BE2C (cell line): ENCODE measurements at regions not wholly inside any gene's neighbourhood (a gene's known extent, or its start where the extent isn't known, plus 50 kb on each side); places are given as distances from the start of the nearest gene placed in this dataset.
"Not testable (repeated sequence)": the region's sequence is repeated elsewhere in the genome, so short reads cannot be mapped to it uniquely, and the experiment has no call there.

ENCODE experiments used
- DNase-seq: peaks from one replicate; pipeline ENCODE4 v3.0.0-alpha.2; 2020
- H3K27me3 ChIP-seq: fragments of 250-450 bp; sonication (Bioruptor Pico); 2 replicates; pipeline ENCODE4 v1.5.1; 2020; ENCODE audit warnings: mild to moderate bottlenecking
- H3K36me3 ChIP-seq: fragments of 250-450 bp; sonication (Bioruptor Pico); 2 replicates; pipeline ENCODE4 v1.5.1; 2020; ENCODE audit warnings: mild to moderate bottlenecking
- H3K4me1 ChIP-seq: fragments of 250-450 bp; sonication (Bioruptor Pico); 2 replicates; pipeline ENCODE4 v1.5.1; 2020
- H3K4me3 ChIP-seq: 2 replicates; pipeline ENCODE4 v1.5.1; 2011; ENCODE audit warnings: low read depth, low read length
- H3K9me3 ChIP-seq: fragments of 250-450 bp; sonication (Bioruptor Pico); 2 replicates; pipeline ENCODE4 v1.5.1; 2020
- TF ChIP-seq, protein P1 (sequence below): IDR thresholded peaks from 2 replicates; pipeline ENCODE4 v1.5.1; 2012; ENCODE audit warnings: mild to moderate bottlenecking, low read depth, low read length

DNA sequence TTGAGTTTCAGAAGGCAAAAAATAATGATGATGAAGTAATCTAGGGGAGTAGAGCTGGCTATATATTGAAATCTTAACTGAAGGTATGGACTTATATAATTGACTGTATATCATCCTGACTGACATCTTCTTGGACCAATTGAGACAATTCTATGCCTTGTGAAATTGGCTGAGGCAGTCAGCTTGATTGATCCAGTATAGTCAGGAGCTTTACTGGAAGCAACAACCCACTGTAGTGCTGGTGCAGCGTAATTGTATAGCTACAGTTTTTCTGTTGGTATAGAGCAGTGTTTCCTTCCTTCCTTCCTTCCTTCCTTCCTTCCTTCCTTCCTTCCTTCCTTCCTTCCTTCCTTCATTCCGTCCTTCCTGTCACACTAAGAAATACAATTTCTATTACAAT, 268.0 kb downstream of the NUF2 start:
- Histone ChIP-seq H3K36me3 (no peaks in the 10 kb centered on the region), H3K9me3 (no peaks in the 10 kb centered on the region; the same call in 1 of the 2 replicates), H3K4me1 (no peaks in the 10 kb centered on the region), H3K27me3 (no peaks in the 10 kb centered on the region), H3K4me3 (no peak overlapping the region)
- DNase-seq: no peak
- TF ChIP-seq, protein P1, sequence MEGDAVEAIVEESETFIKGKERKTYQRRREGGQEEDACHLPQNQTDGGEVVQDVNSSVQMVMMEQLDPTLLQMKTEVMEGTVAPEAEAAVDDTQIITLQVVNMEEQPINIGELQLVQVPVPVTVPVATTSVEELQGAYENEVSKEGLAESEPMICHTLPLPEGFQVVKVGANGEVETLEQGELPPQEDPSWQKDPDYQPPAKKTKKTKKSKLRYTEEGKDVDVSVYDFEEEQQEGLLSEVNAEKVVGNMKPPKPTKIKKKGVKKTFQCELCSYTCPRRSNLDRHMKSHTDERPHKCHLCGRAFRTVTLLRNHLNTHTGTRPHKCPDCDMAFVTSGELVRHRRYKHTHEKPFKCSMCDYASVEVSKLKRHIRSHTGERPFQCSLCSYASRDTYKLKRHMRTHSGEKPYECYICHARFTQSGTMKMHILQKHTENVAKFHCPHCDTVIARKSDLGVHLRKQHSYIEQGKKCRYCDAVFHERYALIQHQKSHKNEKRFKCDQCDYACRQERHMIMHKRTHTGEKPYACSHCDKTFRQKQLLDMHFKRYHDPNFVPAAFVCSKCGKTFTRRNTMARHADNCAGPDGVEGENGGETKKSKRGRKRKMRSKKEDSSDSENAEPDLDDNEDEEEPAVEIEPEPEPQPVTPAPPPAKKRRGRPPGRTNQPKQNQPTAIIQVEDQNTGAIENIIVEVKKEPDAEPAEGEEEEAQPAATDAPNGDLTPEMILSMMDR: no peak

DNA sequence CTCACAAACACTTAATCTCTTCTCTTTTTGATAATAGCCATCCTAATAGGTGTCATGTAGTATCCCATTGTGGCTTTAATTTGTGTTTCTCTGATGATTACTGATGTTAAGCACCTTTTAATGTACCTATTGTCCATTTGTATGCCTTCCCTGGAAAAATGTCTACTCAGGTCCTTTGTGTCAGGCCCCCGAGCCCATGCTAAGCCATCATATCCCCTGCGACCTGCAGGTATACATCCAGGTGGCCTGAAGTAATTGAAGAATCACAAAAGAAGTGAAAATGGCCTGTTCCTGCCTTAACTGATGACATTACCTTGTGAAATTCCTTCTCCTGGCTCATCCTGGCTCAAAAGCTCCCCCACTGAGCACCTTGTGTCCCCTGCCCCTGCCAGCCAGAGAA, 269.4 kb downstream of the NUF2 start:
- H3K27me3 ChIP-seq, DNase-seq, H3K36me3 ChIP-seq, H3K4me3 ChIP-seq, H3K9me3 ChIP-seq, H3K4me1 ChIP-seq: not testable (repeated sequence)

DNA sequence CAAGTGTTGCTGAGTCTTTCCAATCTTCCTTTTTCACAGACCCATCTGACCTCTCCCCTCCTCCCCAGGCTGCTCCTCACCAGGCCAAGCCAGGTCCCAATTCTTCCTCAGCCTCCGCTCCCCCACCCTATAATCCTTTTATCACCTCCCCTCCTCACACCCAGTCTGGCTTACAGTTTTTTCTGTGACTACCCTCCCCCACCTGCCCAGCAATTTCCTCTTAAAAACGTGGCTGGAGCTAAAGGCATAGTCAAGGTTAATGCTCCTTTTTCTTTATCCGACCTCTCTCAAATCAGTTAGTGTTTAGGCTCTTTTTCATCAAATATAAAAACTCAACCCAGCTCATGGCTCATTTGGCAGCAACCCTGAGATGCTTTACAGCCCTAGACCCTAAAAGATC, 270.9 kb downstream of the NUF2 start:
- H3K36me3 ChIP-seq, H3K4me3 ChIP-seq, H3K27me3 ChIP-seq, H3K9me3 ChIP-seq, H3K4me1 ChIP-seq, DNase-seq: not testable (repeated sequence)

DNA sequence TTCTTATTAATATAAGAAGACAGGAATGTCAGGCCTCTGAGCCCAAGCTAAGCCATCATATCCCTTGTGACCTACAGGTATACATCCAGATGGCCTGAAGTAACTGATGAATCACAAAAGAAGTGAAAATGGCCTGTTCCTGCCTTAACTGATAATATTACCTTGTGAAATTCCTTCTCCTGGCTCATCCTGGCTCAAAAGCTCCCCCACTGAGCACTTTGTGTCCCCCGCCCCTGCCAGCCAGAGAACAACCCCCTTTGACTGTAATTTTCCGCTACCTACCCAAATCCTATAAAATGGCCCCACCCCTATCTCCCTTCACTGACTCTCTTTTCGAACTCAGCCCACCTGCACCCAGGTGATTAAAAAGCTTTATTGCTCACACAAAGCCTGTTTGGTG, 274.4 kb downstream of the NUF2 start:
- DNase-seq, H3K9me3 ChIP-seq, H3K27me3 ChIP-seq, H3K4me3 ChIP-seq, H3K36me3 ChIP-seq, H3K4me1 ChIP-seq: not testable (repeated sequence)

DNA sequence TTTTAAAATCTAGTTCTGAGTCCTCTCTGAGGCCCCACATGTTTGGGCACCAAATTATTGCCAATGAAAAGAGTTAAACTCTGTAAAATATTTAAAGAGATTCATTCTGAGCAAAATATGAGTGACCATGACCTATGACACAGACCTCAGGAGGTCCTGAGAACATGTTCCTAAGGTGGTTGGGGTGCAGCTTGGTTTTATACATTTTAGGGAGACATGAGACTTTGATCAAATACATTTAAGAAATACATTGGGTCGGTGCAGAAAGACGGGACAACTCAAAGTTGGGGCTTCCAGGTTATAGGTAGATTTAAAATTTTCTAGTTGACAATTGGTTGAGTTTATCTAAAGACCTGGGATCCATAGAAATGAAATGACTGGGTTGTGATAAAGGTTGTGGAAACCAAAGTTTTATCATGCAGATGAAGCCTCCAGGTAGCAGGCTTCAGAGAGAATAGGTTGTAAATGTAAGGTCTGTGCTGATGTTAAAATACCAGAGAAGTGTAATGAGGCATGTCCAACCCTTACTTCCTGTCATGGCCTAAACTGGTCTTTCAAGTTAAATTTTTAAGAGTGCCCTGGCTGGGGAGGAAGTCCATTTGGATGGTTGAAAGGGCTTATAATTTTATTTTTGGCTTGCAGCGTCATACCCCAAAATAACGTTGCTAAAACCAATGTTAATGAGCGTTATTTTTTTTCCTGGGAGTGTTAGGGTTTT, 274.9 kb downstream of the NUF2 start:
- TF ChIP-seq, protein P1: no peak
- no peak for DNase-seq
- no peaks in the 10 kb centered on the region for H3K4me1 ChIP-seq
- no peaks in the 10 kb centered on the region for H3K9me3 ChIP-seq
- H3K4me3 ChIP-seq: no peak overlapping the region
- no peaks in the 10 kb centered on the region for H3K27me3 ChIP-seq
- H3K36me3 ChIP-seq: no peaks in the 10 kb centered on the region

DNA sequence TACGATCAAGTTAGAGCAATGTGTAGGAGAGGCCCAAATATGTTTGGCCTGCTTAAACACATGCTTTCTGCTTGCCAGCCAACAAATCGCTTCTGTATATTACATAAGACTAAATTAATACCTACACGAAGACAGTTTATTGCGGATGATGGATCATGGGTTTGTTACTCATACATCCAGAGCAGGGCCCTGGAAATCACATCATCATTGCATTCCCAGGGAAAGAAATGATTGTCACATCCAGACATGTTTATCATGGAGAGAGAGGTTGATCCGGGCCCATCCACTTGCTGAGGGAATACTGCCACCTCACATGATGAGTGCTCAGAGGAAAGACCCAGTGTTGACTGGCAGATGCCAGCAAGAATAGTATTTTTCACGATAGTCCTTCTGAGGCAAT, 282.6 kb downstream of the NUF2 start:
- DNase-seq: no peak
- H3K27me3 ChIP-seq: no peaks in the 10 kb centered on the region
- no peaks in the 10 kb centered on the region for H3K36me3 ChIP-seq
- no peaks in the 10 kb centered on the region for H3K4me1 ChIP-seq
- H3K9me3 ChIP-seq: no peaks in the 10 kb centered on the region
- H3K4me3 ChIP-seq: no peak overlapping the region
- TF ChIP-seq, protein P1: no peak

DNA sequence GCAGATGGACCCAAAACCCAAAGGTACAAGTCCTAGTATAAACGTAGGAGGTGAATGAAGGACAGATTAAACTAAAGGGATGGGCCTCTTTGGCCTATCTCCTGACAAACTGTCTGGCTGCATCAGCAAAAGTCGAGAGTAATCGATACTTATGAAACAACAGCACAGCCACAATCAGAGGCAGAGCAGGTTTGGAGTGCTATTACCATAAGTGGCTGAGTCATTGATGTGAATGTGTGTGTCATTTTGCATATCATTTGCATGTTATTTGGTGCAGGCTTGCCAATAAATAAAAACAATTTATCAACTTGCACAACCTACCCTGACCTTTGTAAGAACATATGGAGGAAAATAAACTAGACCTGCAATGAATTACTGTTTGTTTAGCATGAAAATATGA, 283.1 kb downstream of the NUF2 start:
- Histone ChIP-seq H3K36me3 (no peaks in the 10 kb centered on the region), H3K9me3 (no peaks in the 10 kb centered on the region), H3K27me3 (no peaks in the 10 kb centered on the region), H3K4me3 (no peak overlapping the region), H3K4me1 (no peaks in the 10 kb centered on the region)
- TF ChIP-seq, protein P1: no peak
- DNase-seq: no peak

DNA sequence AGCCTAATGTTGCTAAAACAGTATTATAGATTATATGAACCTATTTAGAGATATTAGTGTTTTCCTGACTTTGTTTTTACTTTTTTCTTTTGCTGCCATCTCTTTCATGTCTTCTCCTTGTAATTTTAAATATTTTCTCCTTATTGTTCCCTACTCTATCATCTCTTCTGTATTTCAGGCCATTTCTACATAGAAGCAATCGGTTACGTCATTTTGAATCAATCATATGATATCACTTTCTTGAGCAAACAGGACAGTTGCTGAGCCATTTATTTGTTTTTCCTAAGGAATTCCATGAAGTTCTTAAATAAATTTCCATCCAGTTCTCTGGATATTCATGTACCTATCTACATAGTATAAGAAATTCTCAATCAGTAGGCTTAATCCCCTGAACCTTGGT, 287.2 kb downstream of the NUF2 start:
- Histone ChIP-seq H3K4me1 (no peaks in the 10 kb centered on the region), H3K27me3 (no peaks in the 10 kb centered on the region), H3K36me3 (no peaks in the 10 kb centered on the region), H3K4me3 (no peak overlapping the region), H3K9me3 (no peaks in the 10 kb centered on the region)
- TF ChIP-seq, protein P1: no peak
- DNase-seq: no peak
